ENCODE measurements at regions not wholly inside any gene's neighbourhood (a gene's known extent, or its start where the extent isn't known, plus 50 kb on each side); places are given as distances from the start of the nearest gene placed in this dataset.
"Not testable (repeated sequence)": the region's sequence is repeated elsewhere in the genome, so short reads cannot be mapped to it uniquely, and the experiment has no call there.

GRCh38 chr9:41075671-41076070 is 52.8 kb downstream of the FOXD4L6 start:
- H3K4me3 ChIP-seq (ENCODE audit: insufficient read depth, low read length, poor library complexity, severe bottlenecking); H3F3A ChIP-seq (ENCODE audit: insufficient read depth); H3K9me3 ChIP-seq (ENCODE audit: insufficient read depth, low read length); H2AFZ ChIP-seq (ENCODE audit: low read depth, low read length, severe bottlenecking); H3K4me2 ChIP-seq (ENCODE audit: low read depth, low read length, poor library complexity, severe bottlenecking); H3K36me3 ChIP-seq (ENCODE audit: low read length); H3K27me3 ChIP-seq (ENCODE audit: low read length); H4K20me1 ChIP-seq (ENCODE audit: low read depth, low read length); H3K79me2 ChIP-seq (ENCODE audit: insufficient read depth, low read length); H3K9me2 ChIP-seq (replicated peaks; ENCODE audit: insufficient read depth, low read length); H3K9ac ChIP-seq (ENCODE audit: low read length); H3K27ac ChIP-seq (ENCODE audit: low read depth, low read length): not testable (repeated sequence)

GRCh38 chr9:41074356-41074942 is 54.0 kb downstream of the FOXD4L6 start:
- H3K27ac ChIP-seq (ENCODE audit: low read depth, low read length); H3K9ac ChIP-seq (ENCODE audit: low read length); H3K36me3 ChIP-seq (ENCODE audit: low read length); H3K27me3 ChIP-seq (ENCODE audit: low read length); H3K9me2 ChIP-seq (replicated peaks; ENCODE audit: insufficient read depth, low read length); H3K79me2 ChIP-seq (ENCODE audit: insufficient read depth, low read length); H4K20me1 ChIP-seq (ENCODE audit: low read depth, low read length); H3F3A ChIP-seq (ENCODE audit: insufficient read depth); H2AFZ ChIP-seq (ENCODE audit: low read depth, low read length, severe bottlenecking); H3K9me3 ChIP-seq (ENCODE audit: insufficient read depth, low read length): not testable (repeated sequence)
- H3K4me3 ChIP-seq (ENCODE audit: insufficient read depth, low read length, poor library complexity, severe bottlenecking): peak overlapping the region; percentile 11
- peak overlapping the region; percentile 43 for H3K4me2 ChIP-seq (ENCODE audit: low read depth, low read length, poor library complexity, severe bottlenecking)

GRCh38 chr9:41073471-41074243 is 54.8 kb downstream of the FOXD4L6 start:
- H3K79me2 ChIP-seq (ENCODE audit: insufficient read depth, low read length): not testable (repeated sequence)

GRCh38 chr9:41064125-41064795 is 64.2 kb downstream of the FOXD4L6 start:
- not testable (repeated sequence) for H3K9me3 ChIP-seq (ENCODE audit: insufficient read depth, low read length); H3K79me2 ChIP-seq (ENCODE audit: insufficient read depth, low read length); H3K9me2 ChIP-seq (replicated peaks; ENCODE audit: insufficient read depth, low read length); H3K27ac ChIP-seq (ENCODE audit: low read depth, low read length); H3K36me3 ChIP-seq (ENCODE audit: low read length); H3K4me2 ChIP-seq (ENCODE audit: low read depth, low read length, poor library complexity, severe bottlenecking); H3K9ac ChIP-seq (ENCODE audit: low read length); H3K4me3 ChIP-seq (ENCODE audit: insufficient read depth, low read length, poor library complexity, severe bottlenecking); H2AFZ ChIP-seq (ENCODE audit: low read depth, low read length, severe bottlenecking); H3F3A ChIP-seq (ENCODE audit: insufficient read depth); H4K20me1 ChIP-seq (ENCODE audit: low read depth, low read length); H3K27me3 ChIP-seq (ENCODE audit: low read length)

More at GRCh38 chr9:41073471-41074243, 54.8 kb downstream of the FOXD4L6 start:
- H3K36me3 ChIP-seq (ENCODE audit: low read length); H3K9ac ChIP-seq (ENCODE audit: low read length); H3K27me3 ChIP-seq (ENCODE audit: low read length); H3K27ac ChIP-seq (ENCODE audit: low read depth, low read length); H4K20me1 ChIP-seq (ENCODE audit: low read depth, low read length); H3F3A ChIP-seq (ENCODE audit: insufficient read depth); H3K9me2 ChIP-seq (replicated peaks; ENCODE audit: insufficient read depth, low read length); H2AFZ ChIP-seq (ENCODE audit: low read depth, low read length, severe bottlenecking); H3K4me3 ChIP-seq (ENCODE audit: insufficient read depth, low read length, poor library complexity, severe bottlenecking); H3K9me3 ChIP-seq (ENCODE audit: insufficient read depth, low read length); H3K4me2 ChIP-seq (ENCODE audit: low read depth, low read length, poor library complexity, severe bottlenecking): not testable (repeated sequence)

GRCh38 chr9:41063243-41063642 is 65.2 kb downstream of the FOXD4L6 start:
- not testable (repeated sequence) for H3K79me2 ChIP-seq (ENCODE audit: insufficient read depth, low read length); H3K4me3 ChIP-seq (ENCODE audit: insufficient read depth, low read length, poor library complexity, severe bottlenecking); H3K36me3 ChIP-seq (ENCODE audit: low read length); H3K9me2 ChIP-seq (replicated peaks; ENCODE audit: insufficient read depth, low read length); H3F3A ChIP-seq (ENCODE audit: insufficient read depth); H3K9ac ChIP-seq (ENCODE audit: low read length); H3K27me3 ChIP-seq (ENCODE audit: low read length); H4K20me1 ChIP-seq (ENCODE audit: low read depth, low read length); H3K27ac ChIP-seq (ENCODE audit: low read depth, low read length); H2AFZ ChIP-seq (ENCODE audit: low read depth, low read length, severe bottlenecking); H3K4me2 ChIP-seq (ENCODE audit: low read depth, low read length, poor library complexity, severe bottlenecking); H3K9me3 ChIP-seq (ENCODE audit: insufficient read depth, low read length)

GRCh38 chr9:41059603-41060002 is 68.9 kb downstream of the FOXD4L6 start:
- not testable (repeated sequence) for H3K27ac ChIP-seq (ENCODE audit: low read depth, low read length); H3K36me3 ChIP-seq (ENCODE audit: low read length); H3K27me3 ChIP-seq (ENCODE audit: low read length); H3K9me2 ChIP-seq (replicated peaks; ENCODE audit: insufficient read depth, low read length); H4K20me1 ChIP-seq (ENCODE audit: low read depth, low read length); H3K9me3 ChIP-seq (ENCODE audit: insufficient read depth, low read length); H2AFZ ChIP-seq (ENCODE audit: low read depth, low read length, severe bottlenecking); H3F3A ChIP-seq (ENCODE audit: insufficient read depth); H3K79me2 ChIP-seq (ENCODE audit: insufficient read depth, low read length); H3K4me2 ChIP-seq (ENCODE audit: low read depth, low read length, poor library complexity, severe bottlenecking); H3K4me3 ChIP-seq (ENCODE audit: insufficient read depth, low read length, poor library complexity, severe bottlenecking); H3K9ac ChIP-seq (ENCODE audit: low read length)

GRCh38 chr9:41053666-41054363 is 74.7 kb downstream of the FOXD4L6 start:
- not testable (repeated sequence) for H3K4me2 ChIP-seq (ENCODE audit: low read depth, low read length, poor library complexity, severe bottlenecking); H2AFZ ChIP-seq (ENCODE audit: low read depth, low read length, severe bottlenecking); H4K20me1 ChIP-seq (ENCODE audit: low read depth, low read length); H3K79me2 ChIP-seq (ENCODE audit: insufficient read depth, low read length); H3K9me3 ChIP-seq (ENCODE audit: insufficient read depth, low read length); H3K27ac ChIP-seq (ENCODE audit: low read depth, low read length); H3K4me3 ChIP-seq (ENCODE audit: insufficient read depth, low read length, poor library complexity, severe bottlenecking); H3F3A ChIP-seq (ENCODE audit: insufficient read depth); H3K9ac ChIP-seq (ENCODE audit: low read length); H3K36me3 ChIP-seq (ENCODE audit: low read length); H3K9me2 ChIP-seq (replicated peaks; ENCODE audit: insufficient read depth, low read length); H3K27me3 ChIP-seq (ENCODE audit: low read length)

All from SU-DHL-6 (cell line).